ENCODE measurements at regions not wholly inside any gene's neighbourhood (a gene's known extent, or its start where the extent isn't known, plus 50 kb on each side); places are given as distances from the start of the nearest gene placed in this dataset.

DNA sequence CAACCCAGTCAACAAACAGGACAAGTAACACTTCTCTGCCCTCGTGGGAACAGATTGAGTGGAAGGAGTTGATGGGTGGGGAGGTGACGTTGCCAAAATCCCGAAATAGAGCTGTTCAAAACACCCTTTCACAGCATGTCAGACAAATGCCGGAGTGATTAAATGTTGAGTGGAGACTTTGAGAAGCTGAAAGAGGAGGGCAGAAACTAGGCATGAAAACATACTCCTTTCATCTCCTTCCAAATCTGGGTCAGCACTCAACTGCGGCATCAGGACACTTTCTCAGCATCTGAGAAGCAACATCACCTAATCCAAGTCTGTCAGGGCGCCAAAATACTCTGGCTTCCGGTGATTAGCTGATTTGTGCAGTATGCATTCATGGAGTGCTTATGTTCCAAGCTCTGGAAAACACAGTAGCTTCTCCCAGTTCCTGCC, 51.5 kb upstream of the MRI1 start:
- Mint-ChIP-seq H3K27ac (no peak overlapping the region), H3K9me3 (peaks cover 0 to 13% (median 6%) of the 10 kb centered on the region in 7 donors), H3K4me3 (no peak overlapping the region), H3K27me3 (peaks cover 19 to 36% (median 26%) of the 10 kb centered on the region in 3 donors), H3K4me1 (peaks cover 0 to 4% (median 2%) of the 10 kb centered on the region in 3 donors), H3K36me3 (peaks cover 0 to 5% of the 10 kb centered on the region in 2 donors)
- DNase-seq (no peak), ATAC-seq (ENCODE audit: low read depth in 2 of 2) (no peak)

DNA sequence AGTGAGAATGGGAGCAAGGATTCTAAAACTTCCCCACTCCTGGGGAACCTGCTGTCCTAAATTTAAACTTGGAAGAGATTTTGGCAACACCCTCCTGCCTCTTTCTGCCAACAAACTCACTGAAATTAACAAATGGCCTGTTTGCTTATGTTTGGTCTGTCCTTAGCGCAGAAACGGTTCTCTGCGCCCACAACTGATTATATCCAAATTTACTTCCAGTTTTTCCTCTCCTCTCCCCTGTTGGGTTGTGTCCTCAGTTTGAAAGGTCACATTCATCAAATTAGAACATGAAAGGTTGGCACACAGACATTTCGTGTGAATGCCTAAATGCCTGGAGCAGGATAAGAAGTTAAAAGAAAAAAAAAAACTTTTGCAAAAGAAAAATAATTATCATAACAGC, 56.4 kb upstream of the MRI1 start:
- no peak overlapping the region for H3K27ac Mint-ChIP-seq
- H3K4me3 Mint-ChIP-seq = no peak overlapping the region
- H3K36me3 Mint-ChIP-seq = peaks cover 0 to 4% of the 10 kb centered on the region in 2 donors
- H3K27me3 Mint-ChIP-seq = peaks cover 6 to 27% (median 17%) of the 10 kb centered on the region in 3 donors
- no peaks in the 10 kb centered on the region for H3K4me1 Mint-ChIP-seq
- ATAC-seq (ENCODE audit: low read depth in 2 of 2) (no peak), DNase-seq (no peak)
- peaks cover 0 to 16% (median 6%) of the 10 kb centered on the region in 7 donors for H3K9me3 Mint-ChIP-seq

DNA sequence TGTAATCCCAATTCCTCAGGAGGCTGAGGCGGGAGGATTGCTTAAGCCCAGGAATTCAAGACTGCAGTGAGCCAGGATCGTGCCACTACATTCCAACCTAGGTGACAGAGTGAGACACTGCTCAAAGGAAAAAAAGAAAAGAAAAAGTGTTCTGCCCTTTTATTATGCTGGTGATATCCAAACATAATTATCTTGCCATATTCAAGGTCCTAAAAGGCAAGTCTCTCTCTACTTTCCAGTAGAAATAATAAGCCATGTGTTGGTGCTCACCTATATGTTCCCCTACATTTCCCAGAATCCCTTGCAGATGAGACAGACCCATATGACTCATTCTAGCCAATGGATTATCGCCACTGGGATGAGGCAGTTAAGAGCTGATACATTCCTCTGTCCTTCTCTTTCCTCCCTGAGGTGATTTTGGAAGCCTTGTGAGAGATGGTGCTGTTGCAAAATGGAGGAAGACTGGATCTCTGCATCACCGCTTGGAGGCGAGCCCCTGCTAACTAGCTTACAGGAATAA, 58.3 kb upstream of the MRI1 start:
- Mint-ChIP-seq H3K4me1 (peaks cover 0 to 2% (median 0%) of the 10 kb centered on the region in 3 donors), H3K36me3 (peaks cover 0 to 4% of the 10 kb centered on the region in 2 donors), H3K27ac (no peak overlapping the region), H3K9me3 (peaks cover 0 to 25% (median 9%) of the 10 kb centered on the region in 7 donors), H3K4me3 (no peak overlapping the region), H3K27me3 (peaks cover 9 to 30% (median 21%) of the 10 kb centered on the region in 3 donors)
- ATAC-seq (ENCODE audit: low read depth in 2 of 2) (no peak), DNase-seq (no peak)

DNA sequence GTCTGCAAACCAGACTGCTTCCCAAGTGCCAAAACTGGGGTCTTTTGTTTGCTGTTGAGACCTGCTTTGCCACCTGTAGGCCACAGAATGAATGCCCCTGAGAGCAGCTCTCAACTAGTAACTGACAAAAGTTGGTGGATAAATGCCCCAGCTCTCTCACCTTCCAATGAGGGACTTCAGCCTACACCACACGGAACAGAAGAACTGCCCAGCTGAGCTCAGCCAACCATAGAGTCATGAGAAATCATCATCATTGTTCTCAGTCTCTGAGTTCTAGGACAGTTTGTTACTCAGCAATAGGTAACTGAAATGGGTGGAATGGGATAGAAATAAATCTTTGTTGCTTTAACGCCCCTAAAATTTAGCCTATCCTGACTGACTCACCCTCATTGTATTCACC, 59.1 kb upstream of the MRI1 start:
- no peak for DNase-seq
- Mint-ChIP-seq H3K27me3 (peaks cover 14 to 28% (median 22%) of the 10 kb centered on the region in 3 donors), H3K9me3 (peaks cover 0 to 26% (median 14%) of the 10 kb centered on the region in 7 donors), H3K4me1 (peaks cover 0 to 2% (median 0%) of the 10 kb centered on the region in 3 donors), H3K36me3 (peaks cover 0 to 4% of the 10 kb centered on the region in 2 donors), H3K4me3 (no peak overlapping the region), H3K27ac (no peak overlapping the region)
- no peak for ATAC-seq (ENCODE audit: low read depth in 2 of 2)

DNA sequence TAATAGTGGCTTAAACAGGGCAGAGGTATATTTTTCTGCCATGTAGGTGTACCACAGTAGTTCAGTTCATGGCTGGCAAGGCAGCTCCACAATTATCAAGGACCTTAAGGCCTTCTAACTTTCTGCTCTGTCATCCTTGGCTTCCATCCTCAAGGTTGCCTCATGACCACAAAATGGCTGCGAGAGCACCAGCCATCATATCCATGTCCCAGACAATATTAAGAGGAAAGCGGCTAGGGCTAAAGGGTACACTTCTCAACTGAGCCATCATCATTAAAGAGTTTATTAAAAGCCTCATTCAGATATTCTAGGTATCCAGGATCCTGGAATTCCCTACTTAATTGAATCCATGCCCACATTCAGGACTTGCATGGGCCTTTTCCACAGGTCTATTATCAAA, 62.7 kb upstream of the MRI1 start:
- H3K27me3 Mint-ChIP-seq = peaks cover 20 to 30% (median 23%) of the 10 kb centered on the region in 3 donors
- peak overlapping the region in 1 of 8 donors; percentile 25 for H3K4me3 Mint-ChIP-seq
- DNase-seq (no peak), ATAC-seq (ENCODE audit: low read depth in 2 of 2) (no peak)
- H3K4me1 Mint-ChIP-seq = peaks cover 0 to 2% (median 0%) of the 10 kb centered on the region in 3 donors
- H3K27ac Mint-ChIP-seq = no peak overlapping the region
- peaks cover 0 to 4% of the 10 kb centered on the region in 2 donors for H3K36me3 Mint-ChIP-seq
- H3K9me3 Mint-ChIP-seq = peaks cover 0 to 28% (median 14%) of the 10 kb centered on the region in 7 donors

DNA sequence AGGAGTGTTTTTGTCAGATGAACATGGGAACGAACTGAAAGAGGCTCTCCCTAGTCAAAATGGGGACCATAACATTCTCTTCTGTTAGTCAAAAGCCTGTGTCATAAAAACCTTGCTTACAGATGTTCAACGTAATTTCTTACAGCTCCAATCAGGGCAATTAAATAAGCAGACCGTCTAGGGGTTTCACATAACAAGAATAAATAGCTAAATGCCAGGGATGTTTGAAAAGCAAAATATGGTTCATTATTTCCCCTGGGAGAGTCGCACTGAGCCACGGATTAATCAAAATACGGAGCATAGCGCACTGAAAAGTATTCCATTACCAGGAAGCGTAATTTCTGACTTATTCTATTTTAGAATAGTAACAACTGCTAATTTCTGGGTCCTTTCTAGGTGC, 63.7 kb upstream of the MRI1 start:
- Mint-ChIP-seq H3K27ac (no peak overlapping the region), H3K4me1 (peaks cover 0 to 2% (median 0%) of the 10 kb centered on the region in 3 donors), H3K27me3 (peaks cover 23 to 33% (median 27%) of the 10 kb centered on the region in 3 donors), H3K4me3 (no peak overlapping the region), H3K36me3 (no peaks in the 10 kb centered on the region), H3K9me3 (peaks cover 0 to 21% (median 8%) of the 10 kb centered on the region in 7 donors)
- DNase-seq (no peak), ATAC-seq (ENCODE audit: low read depth in 2 of 2) (no peak)

DNA sequence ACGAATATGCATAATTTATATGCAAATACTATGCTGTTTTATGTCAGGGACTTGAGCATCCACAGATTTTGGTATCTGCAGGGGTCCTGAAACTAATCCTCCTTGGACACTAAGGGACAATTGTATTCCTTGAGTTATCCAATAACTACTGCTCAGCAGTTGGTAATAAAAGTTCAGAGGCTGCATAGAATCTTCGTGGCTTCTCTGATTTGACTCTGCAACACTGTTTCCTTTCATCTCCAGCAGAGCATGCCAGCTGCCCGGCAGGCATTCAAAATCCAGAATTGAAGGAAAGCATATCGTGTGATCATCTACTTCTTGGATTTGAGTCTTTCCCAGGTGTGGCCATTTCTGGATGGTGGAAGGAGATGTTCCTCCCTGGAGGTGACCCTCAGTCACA, 64.5 kb upstream of the MRI1 start:
- ATAC-seq (ENCODE audit: low read depth in 2 of 2) (no peak), DNase-seq (no peak)
- Mint-ChIP-seq H3K27ac (no peak overlapping the region), H3K4me3 (no peak overlapping the region), H3K36me3 (no peaks in the 10 kb centered on the region), H3K27me3 (peaks cover 29 to 34% (median 31%) of the 10 kb centered on the region in 3 donors), H3K9me3 (peaks cover 0 to 16% (median 8%) of the 10 kb centered on the region in 7 donors), H3K4me1 (peaks cover 0 to 2% (median 0%) of the 10 kb centered on the region in 3 donors)

DNA sequence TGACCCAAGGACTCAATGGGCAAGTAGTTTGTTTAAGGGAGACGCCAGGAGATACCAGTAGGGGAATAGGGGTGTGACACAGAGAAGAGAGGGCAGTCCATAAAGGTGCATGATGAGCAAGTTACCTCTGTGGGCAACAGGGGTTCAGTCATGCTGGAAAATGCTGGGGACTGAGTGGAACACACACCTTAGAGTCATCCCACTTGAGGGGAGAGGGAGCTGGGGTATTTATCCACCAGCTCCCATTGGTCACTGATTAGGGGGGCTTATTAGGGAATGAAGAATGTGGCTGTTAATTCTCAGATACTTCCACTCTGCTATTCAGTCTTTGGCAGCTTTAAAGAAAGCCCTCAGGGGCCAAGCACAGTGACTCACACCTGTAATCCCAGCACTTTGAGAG, 67.5 kb upstream of the MRI1 start:
- ATAC-seq (ENCODE audit: low read depth in 2 of 2) = no peak
- DNase-seq = no peak
- H3K36me3 Mint-ChIP-seq = no peaks in the 10 kb centered on the region
- H3K27me3 Mint-ChIP-seq = peaks cover 38 to 50% (median 43%) of the 10 kb centered on the region in 3 donors
- no peak overlapping the region for H3K27ac Mint-ChIP-seq
- no peak overlapping the region for H3K4me3 Mint-ChIP-seq
- H3K9me3 Mint-ChIP-seq = peaks cover 0 to 11% (median 8%) of the 10 kb centered on the region in 7 donors
- no peaks in the 10 kb centered on the region for H3K4me1 Mint-ChIP-seq

DNA sequence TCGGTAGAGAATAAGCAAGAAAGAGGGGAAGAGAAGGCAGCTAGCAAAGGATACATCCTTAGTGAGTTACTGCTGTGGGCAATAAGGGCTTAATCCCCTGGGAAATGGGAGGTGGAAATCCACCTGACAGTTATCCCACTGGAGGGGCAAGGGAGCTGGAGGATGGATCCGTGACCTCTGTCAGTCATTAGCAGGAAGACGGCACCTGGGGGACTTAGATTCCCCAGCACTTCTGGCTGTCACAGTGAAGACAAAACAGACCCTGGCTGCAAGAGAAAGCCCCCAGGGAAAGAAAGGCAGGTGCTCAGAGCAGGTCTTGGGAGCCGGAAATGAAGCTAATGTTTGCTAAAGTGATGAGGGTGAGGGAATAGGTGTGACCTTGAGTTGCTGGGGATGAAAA, 70.4 kb upstream of the MRI1 start:
- ATAC-seq (ENCODE audit: low read depth in 2 of 2) (no peak), DNase-seq (no peak)
- no peaks in the 10 kb centered on the region for H3K36me3 Mint-ChIP-seq
- H3K4me1 Mint-ChIP-seq = no peaks in the 10 kb centered on the region
- no peak overlapping the region for H3K4me3 Mint-ChIP-seq
- peaks cover 25 to 49% (median 28%) of the 10 kb centered on the region in 3 donors for H3K27me3 Mint-ChIP-seq
- no peak overlapping the region for H3K27ac Mint-ChIP-seq
- peaks cover 0 to 5% (median 2%) of the 10 kb centered on the region in 7 donors for H3K9me3 Mint-ChIP-seq

DNA sequence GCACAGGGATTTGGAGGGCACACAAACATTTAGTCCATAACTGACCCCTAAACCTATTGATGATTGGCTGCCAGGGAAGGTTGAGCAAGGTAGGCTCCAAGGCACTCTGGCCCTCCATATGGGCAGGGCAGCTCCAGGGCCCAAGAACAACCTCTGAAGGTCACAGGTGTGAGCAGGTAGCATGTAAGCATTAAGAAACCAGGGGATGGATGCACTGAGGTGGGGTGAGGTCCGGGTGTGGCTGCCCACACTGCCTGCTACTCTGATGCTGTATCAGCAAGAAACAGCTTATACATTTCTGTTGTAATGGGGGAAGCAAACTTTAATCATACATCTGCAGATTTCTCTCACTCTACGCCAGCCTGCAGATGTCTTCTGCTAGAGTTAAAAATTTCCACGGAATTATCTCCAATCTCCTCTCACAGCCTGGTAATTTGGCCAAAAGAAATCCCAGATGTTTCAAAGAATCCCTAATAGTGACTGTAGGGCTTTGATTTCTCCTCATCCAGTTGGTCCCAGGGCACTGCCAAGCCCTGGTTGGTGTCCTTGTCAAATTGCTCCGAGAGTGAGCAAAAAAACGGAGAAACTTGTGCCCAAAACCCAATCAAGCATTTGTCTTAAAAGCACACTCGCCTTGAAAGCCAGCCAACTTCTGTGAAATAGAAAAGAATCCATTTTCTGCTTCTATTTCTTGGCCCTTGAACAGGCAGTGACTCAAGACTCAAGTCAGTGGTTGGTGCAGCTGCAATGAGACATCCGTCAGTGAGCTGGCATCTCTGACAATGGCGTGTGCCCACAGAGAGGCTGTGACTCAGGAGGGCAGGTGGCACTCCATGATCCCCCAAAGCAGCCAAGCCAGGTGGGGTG, 72.5 kb upstream of the MRI1 start:
- Mint-ChIP-seq H3K36me3 (no peaks in the 10 kb centered on the region), H3K4me1 (no peaks in the 10 kb centered on the region), H3K9me3 (peaks cover 0 to 5% (median 2%) of the 10 kb centered on the region in 7 donors), H3K27me3 (peaks cover 25 to 46% (median 25%) of the 10 kb centered on the region in 3 donors), H3K27ac (no peak overlapping the region), H3K4me3 (no peak overlapping the region)
- ATAC-seq (ENCODE audit: low read depth in 2 of 2) (no peak), DNase-seq (no peak)

DNA sequence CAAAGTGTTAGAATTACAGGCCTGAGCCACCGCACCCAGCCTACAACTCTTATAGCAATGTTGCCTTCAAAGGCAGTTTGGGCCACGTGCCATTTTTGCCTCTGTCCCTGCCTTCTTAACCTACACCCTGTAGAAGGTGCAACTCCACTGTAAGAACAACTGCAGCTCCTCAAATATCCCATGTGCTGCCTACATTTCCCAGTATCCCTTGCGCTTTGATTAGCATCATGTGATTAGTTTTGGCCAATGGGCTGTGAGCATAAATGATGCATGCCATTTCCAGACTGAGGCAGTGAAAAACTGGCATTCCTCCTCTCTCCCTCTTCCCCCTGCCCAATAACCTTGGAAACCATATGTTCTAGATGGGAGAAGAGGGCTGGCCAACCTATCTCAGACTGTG, 75.2 kb upstream of the MRI1 start:
- H3K4me3 Mint-ChIP-seq = no peak overlapping the region
- no peak for ATAC-seq (ENCODE audit: low read depth in 2 of 2)
- no peaks in the 10 kb centered on the region for H3K36me3 Mint-ChIP-seq
- no peak overlapping the region for H3K27ac Mint-ChIP-seq
- no peak for DNase-seq
- H3K27me3 Mint-ChIP-seq = peaks cover 8 to 44% (median 12%) of the 10 kb centered on the region in 3 donors
- no peaks in the 10 kb centered on the region for H3K4me1 Mint-ChIP-seq
- peaks cover 0 to 4% (median 0%) of the 10 kb centered on the region in 7 donors for H3K9me3 Mint-ChIP-seq

DNA sequence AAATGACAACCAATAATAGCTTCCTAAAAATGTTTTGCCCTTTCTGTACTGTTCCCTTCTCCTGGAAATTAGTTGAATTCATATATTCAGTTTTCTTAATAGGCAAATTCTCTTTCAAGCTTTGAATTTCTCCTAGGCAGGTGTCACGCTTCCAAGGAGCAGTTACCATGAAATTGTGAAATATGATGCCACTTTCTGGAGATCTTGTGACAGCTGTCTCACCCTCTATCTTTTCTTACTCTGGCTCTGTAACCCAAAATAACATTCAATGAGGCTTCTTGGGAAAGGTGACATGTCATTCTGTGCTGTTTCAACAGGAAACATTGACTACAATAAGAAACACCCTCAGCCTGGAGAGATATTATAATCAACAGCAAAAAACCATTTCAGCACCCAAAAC, 80.3 kb upstream of the MRI1 start:
- Mint-ChIP-seq H3K9me3 (peaks cover 7 to 26% (median 17%) of the 10 kb centered on the region in 7 donors), H3K27ac (no peak overlapping the region), H3K4me3 (no peak overlapping the region), H3K36me3 (peaks cover 8 to 11% of the 10 kb centered on the region in 2 donors), H3K27me3 (peaks cover 8 to 39% (median 8%) of the 10 kb centered on the region in 3 donors), H3K4me1 (no peaks in the 10 kb centered on the region)
- DNase-seq (no peak), ATAC-seq (ENCODE audit: low read depth in 2 of 2) (no peak)

DNA sequence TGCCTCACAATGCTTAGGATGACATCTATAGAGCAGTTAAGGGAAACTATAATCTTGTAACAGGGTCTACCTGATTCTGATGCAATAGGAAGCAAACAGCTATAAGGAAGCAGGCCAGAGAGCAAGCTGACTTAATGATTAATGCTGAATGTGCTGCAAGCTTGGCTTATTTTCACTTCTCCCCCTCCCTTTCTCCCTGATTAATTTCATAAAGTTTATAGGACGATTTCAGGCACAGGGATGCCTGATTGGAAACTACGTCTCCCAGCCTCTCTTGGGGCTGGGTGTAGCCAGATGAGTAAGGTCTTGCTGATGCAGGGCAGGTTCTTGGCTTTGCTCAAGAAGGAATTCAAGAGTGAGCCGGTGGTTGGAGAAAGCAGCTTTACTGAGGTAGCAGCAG, 82.8 kb upstream of the MRI1 start:
- Mint-ChIP-seq H3K27me3 (peaks cover 11 to 57% (median 22%) of the 10 kb centered on the region in 3 donors), H3K9me3 (peaks cover 8 to 40% (median 25%) of the 10 kb centered on the region in 7 donors), H3K4me3 (no peak overlapping the region), H3K36me3 (peaks cover 12 to 16% of the 10 kb centered on the region in 2 donors), H3K27ac (no peak overlapping the region), H3K4me1 (no peaks in the 10 kb centered on the region)
- DNase-seq = no peak
- no peak for ATAC-seq (ENCODE audit: low read depth in 2 of 2)

All from naive B cell (primary cell).